GM11168 (cell line): ENCODE measurements at regions not wholly inside any gene's neighbourhood (a gene's known extent, or its start where the extent isn't known, plus 50 kb on each side); places are given as distances from the start of the nearest gene placed in this dataset.

Experiments used
- in situ Hi-C: fragments of 300-500 bp; cut with MboI; formaldehyde crosslinking; loops from one replicate; pipeline ENCODE4 v1.12.0; 2022; ENCODE audit warnings: low sequenced_read_pairs; ENCODE audit not compliant: unreplicated experiment

GRCh38 chr2:163205589-163206254 is 367.2 kb upstream of the KCNH7 start:
- in situ Hi-C loops = no loop called here

GRCh38 chr2:163200741-163201140 is 362.2 kb upstream of the KCNH7 start:
- in situ Hi-C loops = no loop called here

GRCh38 chr2:163198972-163199371 is 360.4 kb upstream of the KCNH7 start:
- in situ Hi-C loops = loop anchor here (25.0 kb wide), 1 partner anchor 863 kb away; no protein-coding TSS in a partner anchor

GRCh38 chr2:163198007-163198406 is 359.4 kb upstream of the KCNH7 start:
- in situ Hi-C loops = loop anchor here (25.0 kb wide), 1 partner anchor 864 kb away; no protein-coding TSS in a partner anchor

- in situ Hi-C loops = loop anchor here (25.0 kb wide), 1 partner anchor 871 kb away; no protein-coding TSS in a partner anchor
Measured at GRCh38 chr2:163191372-163191771, 352.8 kb upstream of the KCNH7 start.

- in situ Hi-C loops = loop anchor here (25.0 kb wide), 1 partner anchor 874 kb away; no protein-coding TSS in a partner anchor
Measured at GRCh38 chr2:163187995-163188655, 349.6 kb upstream of the KCNH7 start.

GRCh38 chr2:163187119-163187518 is 348.6 kb upstream of the KCNH7 start:
- in situ Hi-C loops = loop anchor here (25.0 kb wide), 1 partner anchor 875 kb away; no protein-coding TSS in a partner anchor

GRCh38 chr2:163185160-163185559 is 346.6 kb upstream of the KCNH7 start:
- in situ Hi-C loops = loop anchor here (25.0 kb wide), 1 partner anchor 877 kb away; no protein-coding TSS in a partner anchor

GRCh38 chr2:163182764-163183354 is 344.3 kb upstream of the KCNH7 start:
- in situ Hi-C loops = loop anchor here (25.0 kb wide), 1 partner anchor 879 kb away; no protein-coding TSS in a partner anchor

GRCh38 chr2:163177592-163177991 is 339.0 kb upstream of the KCNH7 start:
- in situ Hi-C loops = loop anchor here (25.0 kb wide), 1 partner anchor 885 kb away; no protein-coding TSS in a partner anchor

GRCh38 chr2:163175294-163175693 is 336.7 kb upstream of the KCNH7 start:
- in situ Hi-C loops = loop anchor here (25.0 kb wide), 1 partner anchor 887 kb away; no protein-coding TSS in a partner anchor

- in situ Hi-C loops = no loop called here
Measured at GRCh38 chr2:163173591-163173990, 335.0 kb upstream of the KCNH7 start.

GRCh38 chr2:163171786-163172530 is 333.4 kb upstream of the KCNH7 start:
- in situ Hi-C loops = no loop called here

- in situ Hi-C loops = no loop called here
Measured at GRCh38 chr2:163157891-163158496, 319.4 kb upstream of the KCNH7 start.

GRCh38 chr2:163157411-163157810 is 318.8 kb upstream of the KCNH7 start:
- in situ Hi-C loops = no loop called here

GRCh38 chr2:163155925-163156324 is 317.4 kb upstream of the KCNH7 start:
- in situ Hi-C loops = no loop called here

- in situ Hi-C loops = no loop called here
Measured at GRCh38 chr2:163155279-163155883, 316.8 kb upstream of the KCNH7 start.

GRCh38 chr2:163142618-163143017 is 304.1 kb upstream of the KCNH7 start:
- in situ Hi-C loops = loop anchor here (25.0 kb wide), 1 partner anchor 230 kb away; no protein-coding TSS in a partner anchor

GRCh38 chr2:163138947-163139346 is 300.4 kb upstream of the KCNH7 start:
- in situ Hi-C loops = loop anchor here (25.0 kb wide), 1 partner anchor 227 kb away; no protein-coding TSS in a partner anchor
